Gastrocnemius medialis (tissue), 4 donors: ENCODE measurements at regions not wholly inside any gene's neighbourhood (a gene's known extent, or its start where the extent isn't known, plus 50 kb on each side); places are given as distances from the start of the nearest gene placed in this dataset.

Experiments used
- ATAC-seq, 2 donors: fragments of 150-250 bp; one replicate each; pipeline ENCODE4 v1.9.1; 2016
- DNase-seq, 2 donors: peaks; one replicate each; pipeline ENCODE4 v3.0.0-alpha.2; 2019
- H3K27ac ChIP-seq, 4 donors: fragments of 200-600 bp; sonication (generic); 1 replicate in 1 of 4; 2 replicates in 3 of 4; pipeline ENCODE4 v1.5.1; 2016 to 2018; ENCODE audit warnings: mild to moderate bottlenecking in 2 of 4, moderate library complexity in 1 of 4
- H3K27me3 ChIP-seq, 3 donors: fragments of 200-600 bp; sonication (generic) in 2 of 3; 1 replicate in 1 of 3; 2 replicates in 2 of 3; pipeline versions ENCODE4 v1.5.1 to v1.6.0; 2016 to 2019; ENCODE audit warnings: mild to moderate bottlenecking in 1 of 3, moderate library complexity in 1 of 3
- H3K36me3 ChIP-seq, 2 donors: fragments of 200-600 bp; sonication (generic) in 1 of 2; one replicate each; pipeline ENCODE4 v1.5.1; 2017 to 2018
- H3K4me1 ChIP-seq, 2 donors: fragments of 200-600 bp; sonication (generic) in 1 of 2; one replicate each; pipeline ENCODE4 v1.5.1; 2016 to 2017; ENCODE audit warnings: mild to moderate bottlenecking in 2 of 2
- H3K4me3 ChIP-seq, 4 donors: fragments of 200-600 bp; sonication (generic) in 3 of 4; 1 replicate in 1 of 4; 2 replicates in 3 of 4; pipeline ENCODE4 v1.5.1; 2016 to 2019; ENCODE audit warnings: mild to moderate bottlenecking in 2 of 4
- H3K9me3 ChIP-seq, 3 donors: fragments of 200-600 bp; sonication (generic) in 2 of 3; 1 replicate in 1 of 3; 2 replicates in 2 of 3; pipeline ENCODE4 v1.5.1; 2016 to 2019
- POLR2A ChIP-seq, 2 donors: fragments of 450-650 bp; IDR thresholded peaks; one replicate each; pipeline ENCODE4 v1.6.1; 2017; ENCODE audit warnings: antibody characterized with exemption in 2 of 2, mild to moderate bottlenecking in 2 of 2, moderate library complexity in 2 of 2
- in situ Hi-C, 4 donors: fragments of 200-750 bp; cut with MboI; loops; one replicate each; pipeline versions ENCODE4 v1.15.0 to v1.8.0; 2017; ENCODE audit warnings: low sequenced_read_pairs in 4 of 4
- intact Hi-C: fragments of 100-400 bp; cut with DNase I; formaldehyde crosslinking; loops from one replicate; pipeline ENCODE4 v1.15.1; 2023; ENCODE audit warnings: low total_unique reads
- TF ChIP-seq, protein P1 (sequence below), 5 experiments: fragments of 450-650 bp in 3 of 5; fragments of 200-600 bp in 2 of 5; sonication (generic) in 2 of 5; IDR thresholded peaks in 4 of 5; conservative IDR thresholded peaks in 1 of 5; 1 replicate in 4 of 5; 2 replicates in 1 of 5; pipeline ENCODE4 v1.5.1; 2016 to 2019; ENCODE audit warnings: antibody characterized with exemption in 5 of 5, mild to moderate bottlenecking in 3 of 5, moderate library complexity in 3 of 5

DNA sequence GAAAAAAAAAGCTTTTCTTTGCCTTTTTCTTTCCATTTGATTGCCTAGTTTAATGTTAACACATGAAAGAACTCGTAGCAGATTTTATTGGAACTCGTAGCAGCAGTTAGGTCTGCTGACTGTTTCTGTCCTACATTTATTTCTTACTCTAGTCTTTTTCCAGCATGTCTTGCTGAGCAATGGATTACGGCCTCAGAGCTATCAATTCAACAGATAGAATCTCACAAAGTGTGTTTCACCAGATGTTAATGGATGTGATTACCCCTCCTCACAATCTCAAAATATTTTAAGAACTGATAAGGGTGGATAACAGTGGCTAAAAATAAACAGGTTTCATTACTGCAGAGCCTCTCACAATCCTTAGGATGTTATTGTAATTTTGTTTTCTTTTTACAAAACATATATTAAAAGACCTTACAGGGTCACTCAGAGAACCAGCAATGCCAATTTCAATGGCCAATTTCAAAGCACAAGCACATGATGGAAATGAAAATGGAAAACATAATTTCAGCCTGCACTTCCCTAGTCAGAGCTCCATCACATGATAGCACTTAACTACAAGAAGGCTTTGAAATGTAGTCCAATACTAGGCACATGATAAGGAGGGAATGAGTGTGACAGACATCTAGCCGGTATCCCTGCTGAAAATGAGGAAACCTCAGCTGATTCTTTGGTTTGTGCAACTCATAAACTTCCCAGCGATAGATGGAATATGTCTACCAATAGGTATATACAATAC lies 838.1 kb upstream of the SEMA6D start:
- TF ChIP-seq, protein P1, sequence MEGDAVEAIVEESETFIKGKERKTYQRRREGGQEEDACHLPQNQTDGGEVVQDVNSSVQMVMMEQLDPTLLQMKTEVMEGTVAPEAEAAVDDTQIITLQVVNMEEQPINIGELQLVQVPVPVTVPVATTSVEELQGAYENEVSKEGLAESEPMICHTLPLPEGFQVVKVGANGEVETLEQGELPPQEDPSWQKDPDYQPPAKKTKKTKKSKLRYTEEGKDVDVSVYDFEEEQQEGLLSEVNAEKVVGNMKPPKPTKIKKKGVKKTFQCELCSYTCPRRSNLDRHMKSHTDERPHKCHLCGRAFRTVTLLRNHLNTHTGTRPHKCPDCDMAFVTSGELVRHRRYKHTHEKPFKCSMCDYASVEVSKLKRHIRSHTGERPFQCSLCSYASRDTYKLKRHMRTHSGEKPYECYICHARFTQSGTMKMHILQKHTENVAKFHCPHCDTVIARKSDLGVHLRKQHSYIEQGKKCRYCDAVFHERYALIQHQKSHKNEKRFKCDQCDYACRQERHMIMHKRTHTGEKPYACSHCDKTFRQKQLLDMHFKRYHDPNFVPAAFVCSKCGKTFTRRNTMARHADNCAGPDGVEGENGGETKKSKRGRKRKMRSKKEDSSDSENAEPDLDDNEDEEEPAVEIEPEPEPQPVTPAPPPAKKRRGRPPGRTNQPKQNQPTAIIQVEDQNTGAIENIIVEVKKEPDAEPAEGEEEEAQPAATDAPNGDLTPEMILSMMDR (IDR thresholded peaks at IDR 0.05 in 4 of 5, conservative IDR thresholded peaks at IDR 0.05 in 1 of 5) = no peak
- no peak for TF ChIP-seq POLR2A (IDR thresholded peaks at IDR 0.05)

DNA sequence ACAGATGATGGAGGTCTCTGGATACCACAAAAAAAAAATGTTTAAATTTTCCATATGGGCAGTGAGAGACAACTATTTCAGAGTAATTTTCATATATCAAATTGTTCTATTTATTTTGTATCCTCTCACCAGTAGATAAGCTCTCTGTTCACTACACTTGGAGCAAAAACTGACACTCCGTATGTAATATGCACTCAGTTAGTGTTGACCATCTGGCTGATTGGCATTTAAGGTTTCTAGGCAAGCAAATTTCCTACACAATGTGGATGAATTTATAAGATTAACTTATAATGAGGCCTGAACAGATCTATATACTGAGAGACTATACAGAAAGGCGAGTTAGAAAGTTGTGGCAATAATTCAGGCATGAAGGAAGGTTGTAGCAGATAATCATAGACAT lies 836.5 kb upstream of the SEMA6D start:
- H3K36me3 ChIP-seq = no peaks in the 10 kb centered on the region
- TF ChIP-seq POLR2A (IDR thresholded peaks at IDR 0.05) = no peak
- TF ChIP-seq, protein P1 (IDR thresholded peaks at IDR 0.05 in 4 of 5, conservative IDR thresholded peaks at IDR 0.05 in 1 of 5) = no peak
- no peaks in the 10 kb centered on the region for H3K27me3 ChIP-seq
- no peaks in the 10 kb centered on the region for H3K4me1 ChIP-seq
- DNase-seq (no peak), ATAC-seq (no peak)
- no peaks in the 10 kb centered on the region for H3K9me3 ChIP-seq
- in situ Hi-C loops (no loop called here), intact Hi-C loops (no loop called here)
- no peak overlapping the region for H3K27ac ChIP-seq
- no peak overlapping the region for H3K4me3 ChIP-seq

More for the DNA sequence above, 838.1 kb upstream of the SEMA6D start:
- H3K4me1 ChIP-seq = no peaks in the 10 kb centered on the region
- no peaks in the 10 kb centered on the region for H3K27me3 ChIP-seq
- H3K4me3 ChIP-seq = no peak overlapping the region
- no peaks in the 10 kb centered on the region for H3K36me3 ChIP-seq
- intact Hi-C loops = no loop called here
- DNase-seq (no peak), ATAC-seq (no peak)
- H3K27ac ChIP-seq = no peak overlapping the region
- no peaks in the 10 kb centered on the region for H3K9me3 ChIP-seq
- in situ Hi-C loops = no loop called here

DNA sequence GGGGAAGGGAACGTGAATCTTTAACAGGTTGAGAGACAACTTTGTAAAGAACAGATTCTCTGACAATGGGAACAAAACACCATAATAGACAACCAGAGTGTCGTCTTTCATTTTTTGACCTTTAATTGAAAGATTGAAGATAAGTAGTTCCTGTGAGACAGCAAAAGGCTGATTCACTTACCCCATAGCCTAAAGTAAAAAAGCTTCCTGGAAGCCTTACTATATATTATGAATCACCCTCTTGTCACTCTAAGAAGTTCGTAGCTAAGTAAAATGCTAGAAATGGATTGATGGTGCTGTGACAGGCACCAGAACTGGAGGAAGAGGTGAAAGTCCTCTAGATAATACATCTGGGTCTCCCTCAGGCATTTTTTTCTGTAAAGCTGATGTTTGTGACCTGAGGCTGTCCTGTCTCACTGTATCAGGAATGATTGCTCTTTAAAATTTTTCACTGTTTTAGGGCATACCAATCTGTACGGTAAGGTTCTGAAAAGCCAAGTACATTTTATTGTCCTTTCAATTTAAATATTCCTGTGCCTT lies 824.6 kb upstream of the SEMA6D start:
- ATAC-seq = no peak
- H3K4me3 ChIP-seq = no peak overlapping the region
- no peaks in the 10 kb centered on the region for H3K9me3 ChIP-seq
- in situ Hi-C loops = no loop called here
- no peaks in the 10 kb centered on the region for H3K27me3 ChIP-seq
- no peaks in the 10 kb centered on the region for H3K36me3 ChIP-seq
- intact Hi-C loops = no loop called here
- H3K27ac ChIP-seq = no peak overlapping the region
- DNase-seq = no peak
- no peaks in the 10 kb centered on the region for H3K4me1 ChIP-seq
- TF ChIP-seq, protein P1 (IDR thresholded peaks at IDR 0.05 in 4 of 5, conservative IDR thresholded peaks at IDR 0.05 in 1 of 5) = no peak
- TF ChIP-seq POLR2A (IDR thresholded peaks at IDR 0.05) = no peak

DNA sequence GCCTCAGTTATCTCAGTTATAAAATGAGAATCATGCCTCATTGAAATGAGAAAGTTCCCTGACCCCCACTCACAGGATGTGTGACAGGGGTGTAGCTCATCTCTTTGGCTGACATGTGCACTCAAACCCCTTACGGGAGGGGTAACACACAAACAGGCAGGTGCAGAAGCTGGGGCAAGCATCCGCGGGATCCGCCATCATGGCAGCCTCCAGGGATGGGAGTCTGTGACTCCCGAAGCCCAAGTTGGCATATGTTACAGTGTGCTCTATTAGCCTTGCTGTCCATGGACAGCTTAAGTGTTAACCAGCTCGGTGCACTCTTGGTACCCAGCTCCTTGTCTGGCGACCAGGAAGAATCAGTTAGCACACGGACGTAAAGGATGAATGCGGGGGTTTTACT lies 822.7 kb upstream of the SEMA6D start:
- H3K9me3 ChIP-seq = no peaks in the 10 kb centered on the region
- H3K4me3 ChIP-seq = no peak overlapping the region
- ATAC-seq = no peak
- no peaks in the 10 kb centered on the region for H3K36me3 ChIP-seq
- DNase-seq = no peak
- in situ Hi-C loops = no loop called here
- H3K27me3 ChIP-seq = no peaks in the 10 kb centered on the region
- intact Hi-C loops = no loop called here
- TF ChIP-seq, protein P1 (IDR thresholded peaks at IDR 0.05 in 4 of 5, conservative IDR thresholded peaks at IDR 0.05 in 1 of 5) = no peak
- no peak for TF ChIP-seq POLR2A (IDR thresholded peaks at IDR 0.05)
- no peaks in the 10 kb centered on the region for H3K4me1 ChIP-seq
- no peak overlapping the region for H3K27ac ChIP-seq
